ENCODE measurements at regions not wholly inside any gene's neighbourhood (a gene's known extent, or its start where the extent isn't known, plus 50 kb on each side); places are given as distances from the start of the nearest gene placed in this dataset.

- Histone ChIP-seq H3K9me3 (ENCODE audit: control insufficient read depth in 4 of 4, insufficient read depth in 3 of 4, low read length in 3 of 4) (no peaks in the 10 kb centered on the region), H3K4me1 (ENCODE audit: control insufficient read depth in 5 of 5, insufficient read depth in 5 of 5, low read length in 5 of 5) (peaks cover 0 to 3% (median 0%) of the 10 kb centered on the region in 5 donors), H3K27ac (ENCODE audit: low read depth in 1 of 2, low read length in 1 of 2) (no peak overlapping the region), H3K27me3 (ENCODE audit: control insufficient read depth in 3 of 3, insufficient read depth in 3 of 3, low read length in 2 of 3) (no peaks in the 10 kb centered on the region), H3K9ac (ENCODE audit: insufficient read depth in 1 of 2, low read length in 2 of 2) (no peak overlapping the region), H3K4me3 (no peak overlapping the region), H3K36me3 (ENCODE audit: control insufficient read depth in 4 of 4, insufficient read depth in 4 of 4, low read length in 4 of 4) (no peaks in the 10 kb centered on the region)
- ATAC-seq (ENCODE audit: insufficient read depth, low FRiP score): no peak
- WGBS, 2 donors: 78 to 82% methylated on average over 1 of the region's 1 CpG
- TF ChIP-seq CTCF (IDR thresholded peaks at IDR 0.05; ENCODE audit: control extremely low read depth, extremely low read depth): no peak
- DNase-seq: no peak
Measured at GRCh38 chr1:173423291-173423690, 53.8 kb upstream of the PRDX6 start.

- 87 to 90% methylated on average over 4 of the region's 4 CpGs for WGBS, 2 donors
- ATAC-seq (ENCODE audit: insufficient read depth, low FRiP score): no peak
Measured at GRCh38 chr1:173424143-173424542, 53.0 kb upstream of the PRDX6 start.

GRCh38 chr1:173424782-173425407, 52.2 kb upstream of the PRDX6 start:
- no peak for TF ChIP-seq CTCF (IDR thresholded peaks at IDR 0.05; ENCODE audit: control extremely low read depth, extremely low read depth)
- 72 to 86% methylated on average over 2 of the region's 2 CpGs for WGBS, 2 donors
- H3K36me3 ChIP-seq (ENCODE audit: control insufficient read depth in 4 of 4, insufficient read depth in 4 of 4, low read length in 4 of 4): no peaks in the 10 kb centered on the region
- no peaks in the 10 kb centered on the region for H3K9me3 ChIP-seq (ENCODE audit: control insufficient read depth in 4 of 4, insufficient read depth in 3 of 4, low read length in 3 of 4)
- no peak overlapping the region for H3K4me3 ChIP-seq
- H3K27me3 ChIP-seq (ENCODE audit: control insufficient read depth in 3 of 3, insufficient read depth in 3 of 3, low read length in 2 of 3): no peaks in the 10 kb centered on the region
- no peak for ATAC-seq (ENCODE audit: insufficient read depth, low FRiP score)
- H3K27ac ChIP-seq (ENCODE audit: low read depth in 1 of 2, low read length in 1 of 2): no peak overlapping the region
- H3K4me1 ChIP-seq (ENCODE audit: control insufficient read depth in 5 of 5, insufficient read depth in 5 of 5, low read length in 5 of 5): peaks cover 0 to 14% (median 5%) of the 10 kb centered on the region in 5 donors
- no peak for DNase-seq
- H3K9ac ChIP-seq (ENCODE audit: insufficient read depth in 1 of 2, low read length in 2 of 2): no peak overlapping the region

More at GRCh38 chr1:173424143-173424542, 53.0 kb upstream of the PRDX6 start:
- no peak for DNase-seq
- Histone ChIP-seq H3K27me3 (ENCODE audit: control insufficient read depth in 3 of 3, insufficient read depth in 3 of 3, low read length in 2 of 3) (no peaks in the 10 kb centered on the region), H3K27ac (ENCODE audit: low read depth in 1 of 2, low read length in 1 of 2) (no peak overlapping the region), H3K4me3 (no peak overlapping the region), H3K36me3 (ENCODE audit: control insufficient read depth in 4 of 4, insufficient read depth in 4 of 4, low read length in 4 of 4) (no peaks in the 10 kb centered on the region), H3K9ac (ENCODE audit: insufficient read depth in 1 of 2, low read length in 2 of 2) (no peak overlapping the region), H3K9me3 (ENCODE audit: control insufficient read depth in 4 of 4, insufficient read depth in 3 of 4, low read length in 3 of 4) (no peaks in the 10 kb centered on the region), H3K4me1 (ENCODE audit: control insufficient read depth in 5 of 5, insufficient read depth in 5 of 5, low read length in 5 of 5) (peaks cover 0 to 6% (median 1%) of the 10 kb centered on the region in 5 donors)
- no peak for TF ChIP-seq CTCF (IDR thresholded peaks at IDR 0.05; ENCODE audit: control extremely low read depth, extremely low read depth)

GRCh38 chr1:173426057-173426456, 51.1 kb upstream of the PRDX6 start:
- 71 to 73% methylated on average over 5 of the region's 5 CpGs for WGBS, 2 donors
- DNase-seq: no peak
- ATAC-seq (ENCODE audit: insufficient read depth, low FRiP score): no peak

More at GRCh38 chr1:173426057-173426456, 51.1 kb upstream of the PRDX6 start:
- Histone ChIP-seq H3K9ac (ENCODE audit: insufficient read depth in 1 of 2, low read length in 2 of 2) (no peak overlapping the region), H3K4me3 (no peak overlapping the region), H3K27me3 (ENCODE audit: control insufficient read depth in 3 of 3, insufficient read depth in 3 of 3, low read length in 2 of 3) (no peaks in the 10 kb centered on the region), H3K36me3 (ENCODE audit: control insufficient read depth in 4 of 4, insufficient read depth in 4 of 4, low read length in 4 of 4) (no peaks in the 10 kb centered on the region), H3K4me1 (ENCODE audit: control insufficient read depth in 5 of 5, insufficient read depth in 5 of 5, low read length in 5 of 5) (peaks cover 0 to 22% (median 5%) of the 10 kb centered on the region in 5 donors), H3K27ac (ENCODE audit: low read depth in 1 of 2, low read length in 1 of 2) (no peak overlapping the region), H3K9me3 (ENCODE audit: control insufficient read depth in 4 of 4, insufficient read depth in 3 of 4, low read length in 3 of 4) (no peaks in the 10 kb centered on the region)
- no peak for TF ChIP-seq CTCF (IDR thresholded peaks at IDR 0.05; ENCODE audit: control extremely low read depth, extremely low read depth)

Measured in lung (tissue), 11 donors.